GM19452 (cell line): ENCODE measurements at regions not wholly inside any gene's neighbourhood (a gene's known extent, or its start where the extent isn't known, plus 50 kb on each side); places are given as distances from the start of the nearest gene placed in this dataset.
"Not testable (repeated sequence)": the region's sequence is repeated elsewhere in the genome, so short reads cannot be mapped to it uniquely, and the experiment has no call there.

ENCODE experiments used
- ATAC-seq: cut with Tn5 transposase; IDR thresholded peaks from one replicate; pipeline ENCODE4 v1.9.1; 2021; ENCODE audit not compliant: unreplicated experiment

- ATAC-seq: not testable (repeated sequence)
These were observed 94.6 kb upstream of the TPTE start for GRCh38 chr21:10426812-10427211.

GRCh38 chr21:10427277-10427676 is 94.1 kb upstream of the TPTE start:
- ATAC-seq: not testable (repeated sequence)

GRCh38 chr21:10428981-10429534 is 92.3 kb upstream of the TPTE start:
- ATAC-seq: not testable (repeated sequence)

- no peak for ATAC-seq
These were observed 91.4 kb upstream of the TPTE start for GRCh38 chr21:10430005-10430404.

GRCh38 chr21:10431995-10432394 is 89.4 kb upstream of the TPTE start:
- not testable (repeated sequence) for ATAC-seq

GRCh38 chr21:10432456-10432855 is 88.9 kb upstream of the TPTE start:
- not testable (repeated sequence) for ATAC-seq

GRCh38 chr21:10437977-10438376 is 83.4 kb upstream of the TPTE start:
- not testable (repeated sequence) for ATAC-seq

GRCh38 chr21:10440639-10441038 is 80.7 kb upstream of the TPTE start:
- ATAC-seq: not testable (repeated sequence)

- ATAC-seq: not testable (repeated sequence)
These were observed 79.4 kb upstream of the TPTE start for GRCh38 chr21:10442018-10442417.

GRCh38 chr21:10445685-10446084 is 75.7 kb upstream of the TPTE start:
- not testable (repeated sequence) for ATAC-seq

- ATAC-seq: not testable (repeated sequence)
These were observed 71.9 kb upstream of the TPTE start for GRCh38 chr21:10449451-10449850.

GRCh38 chr21:10451274-10451673 is 70.1 kb upstream of the TPTE start:
- not testable (repeated sequence) for ATAC-seq

GRCh38 chr21:10457765-10458164 is 63.6 kb upstream of the TPTE start:
- not testable (repeated sequence) for ATAC-seq

- ATAC-seq: not testable (repeated sequence)
These were observed 60.4 kb upstream of the TPTE start for GRCh38 chr21:10460957-10461356.

GRCh38 chr21:10461445-10461844 is 59.9 kb upstream of the TPTE start:
- ATAC-seq: not testable (repeated sequence)

- ATAC-seq: no peak
These were observed 58.2 kb upstream of the TPTE start for GRCh38 chr21:10463156-10463555.

- ATAC-seq: no peak
These were observed 56.4 kb upstream of the TPTE start for GRCh38 chr21:10464975-10465374.

GRCh38 chr21:10465524-10466110 is 55.8 kb upstream of the TPTE start:
- not testable (repeated sequence) for ATAC-seq

GRCh38 chr21:10466200-10466599 is 55.2 kb upstream of the TPTE start:
- no peak for ATAC-seq
